ENCODE measurements at regions not wholly inside any gene's neighbourhood (a gene's known extent, or its start where the extent isn't known, plus 50 kb on each side); places are given as distances from the start of the nearest gene placed in this dataset.

DNA sequence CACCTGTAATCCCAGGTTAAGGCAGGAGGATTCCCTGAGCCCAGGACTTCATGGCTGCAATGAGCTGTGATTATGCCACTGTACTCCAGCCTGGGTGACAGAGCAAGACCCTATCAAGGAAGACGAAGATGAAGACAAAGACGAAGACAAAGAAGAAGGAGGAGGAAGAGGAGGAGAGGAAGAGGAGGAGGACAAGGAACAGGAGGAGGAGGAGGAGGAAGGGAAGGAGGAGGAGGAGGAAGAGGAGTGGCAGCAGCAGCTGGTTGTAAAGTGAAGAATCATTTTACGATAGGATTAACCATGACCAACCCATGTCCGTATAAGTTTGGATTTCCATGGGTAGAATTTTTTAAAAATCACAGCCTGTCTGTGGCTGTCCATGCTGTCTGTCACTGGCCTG lies 316.8 kb upstream of the TNRC6C start:
- H3K27ac ChIP-seq (ENCODE audit: extremely low read depth, low read depth, low read length): no peak overlapping the region
- H3K36me3 ChIP-seq (ENCODE audit: control insufficient read depth in 2 of 2, insufficient read depth in 1 of 2, low read length in 2 of 2): no peaks in the 10 kb centered on the region
- no peak overlapping the region for H3K4me3 ChIP-seq (ENCODE audit: low read depth, low read length)
- POLR2A ChIA-PET: no interaction called here
- no peaks in the 10 kb centered on the region for H3K4me1 ChIP-seq (ENCODE audit: control insufficient read depth, insufficient read depth, low read length)
- CTCF ChIA-PET: interaction anchor here (1.0 kb wide), 1 partner anchor 372 kb away, joined by 3 read pairs; no protein-coding TSS in a partner anchor
- no peaks in the 10 kb centered on the region for H3K9me3 ChIP-seq (ENCODE audit: control insufficient read depth, insufficient read depth, low read depth, low read length)
- peak; percentile 70 for TF ChIP-seq ZNF513 (tag by site-specific recombination; IDR thresholded peaks at IDR 0.05)
- TF ChIP-seq ZNF580 (tag by site-specific recombination; IDR thresholded peaks at IDR 0.05): no peak
- no peak for TF ChIP-seq ZNF148 (tag by site-specific recombination; IDR thresholded peaks at IDR 0.05; ENCODE audit: borderline replicate concordance)
- TF ChIP-seq ZNF561 (tag by site-specific recombination; IDR thresholded peaks at IDR 0.05; ENCODE audit: borderline replicate concordance): no peak
- no peak for TF ChIP-seq ZNF335 (tag by site-specific recombination; conservative IDR thresholded peaks at IDR 0.05)
- no peak for TF ChIP-seq ZNF791 (tag by site-specific recombination; IDR thresholded peaks at IDR 0.05)
- no peak for TF ChIP-seq ZNF214 (tag by site-specific recombination; IDR thresholded peaks at IDR 0.05; ENCODE audit: borderline replicate concordance)
- TF ChIP-seq EGR2 (tag by site-specific recombination; IDR thresholded peaks at IDR 0.05; ENCODE audit: low read depth): peak; percentile 51; the same call in 1 of the 2 replicates
- no peak for TF ChIP-seq ZSCAN18 (tag by site-specific recombination; IDR thresholded peaks at IDR 0.05)
- TF ChIP-seq ZNF600 (tag by site-specific recombination; IDR thresholded peaks at IDR 0.05): no peak
- no peak for TF ChIP-seq ZNF530 (tag by site-specific recombination; IDR thresholded peaks at IDR 0.05; ENCODE audit: low read depth)

DNA sequence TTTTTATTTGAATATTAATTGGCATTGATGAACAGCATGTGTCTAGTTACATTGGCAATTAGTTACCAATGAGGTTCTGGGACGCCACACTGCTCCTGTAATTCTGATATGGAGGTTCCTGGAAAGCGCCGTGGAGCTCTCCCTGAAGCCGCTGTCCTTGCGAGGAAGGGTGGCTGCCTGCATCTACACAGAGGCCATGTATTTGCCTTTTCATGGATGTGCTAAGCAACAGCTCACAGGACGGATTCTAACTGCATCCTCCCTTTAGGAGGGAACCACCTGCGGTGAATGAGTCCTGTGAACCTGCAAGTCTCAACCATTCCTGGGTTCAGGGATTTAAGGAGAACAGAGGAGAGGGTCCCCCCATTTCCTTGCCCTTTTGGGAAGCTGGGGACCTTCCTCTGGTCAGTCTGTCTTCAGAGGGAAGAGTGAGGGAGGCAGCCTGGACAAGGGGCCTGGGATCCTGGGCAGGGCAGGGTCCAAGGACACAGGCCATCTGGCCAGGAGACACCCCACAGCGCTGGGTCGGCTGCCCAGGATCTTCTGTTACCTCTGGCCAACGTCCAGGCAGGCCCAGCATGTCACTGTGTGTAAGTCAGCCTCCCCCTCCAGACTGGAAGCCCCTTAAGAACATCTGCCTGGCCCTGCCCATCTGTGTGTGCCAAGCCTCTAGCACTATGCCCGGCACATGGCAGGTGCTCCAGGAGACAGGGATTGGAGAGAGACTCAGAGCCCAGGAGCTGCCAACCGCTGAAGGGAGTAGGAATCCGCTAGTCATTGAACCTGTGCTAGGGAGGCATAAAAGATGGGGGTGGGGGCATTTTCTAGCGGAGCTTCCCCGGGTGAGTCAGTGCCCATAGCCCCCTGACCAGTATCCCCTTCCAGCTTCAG lies 314.1 kb upstream of the TNRC6C start:
- ChIA-PET CTCF (interaction anchor here (0.6 to 1.5 kb wide), 3 partner anchors 17 to 369 kb away, joined by 3 to 6 read pairs (median 4); no protein-coding TSS in a partner anchor), POLR2A (no interaction called here)
- no peaks in the 10 kb centered on the region for H3K9me3 ChIP-seq (ENCODE audit: control insufficient read depth, insufficient read depth, low read depth, low read length)
- H3K27ac ChIP-seq (ENCODE audit: extremely low read depth, low read depth, low read length): no peak overlapping the region
- TF ChIP-seq SCRT2 (tag by site-specific recombination; IDR thresholded peaks at IDR 0.05) (no peak), ZNF558 (tag by site-specific recombination; IDR thresholded peaks at IDR 0.05) (no peak), ZBTB1 (tag by site-specific recombination; IDR thresholded peaks at IDR 0.05) (no peak), ZNF776 (tag by site-specific recombination; IDR thresholded peaks at IDR 0.05; ENCODE audit: borderline replicate concordance) (no peak), ZNF133 (tag by site-specific recombination; IDR thresholded peaks at IDR 0.05) (no peak), ZNF23 (tag by site-specific recombination; IDR thresholded peaks at IDR 0.05; ENCODE audit: borderline replicate concordance) (no peak), ZNF561 (tag by site-specific recombination; IDR thresholded peaks at IDR 0.05; ENCODE audit: borderline replicate concordance) (no peak), ZNF548 (tag by site-specific recombination; IDR thresholded peaks at IDR 0.05) (no peak)
- TF ChIP-seq, protein P1, sequence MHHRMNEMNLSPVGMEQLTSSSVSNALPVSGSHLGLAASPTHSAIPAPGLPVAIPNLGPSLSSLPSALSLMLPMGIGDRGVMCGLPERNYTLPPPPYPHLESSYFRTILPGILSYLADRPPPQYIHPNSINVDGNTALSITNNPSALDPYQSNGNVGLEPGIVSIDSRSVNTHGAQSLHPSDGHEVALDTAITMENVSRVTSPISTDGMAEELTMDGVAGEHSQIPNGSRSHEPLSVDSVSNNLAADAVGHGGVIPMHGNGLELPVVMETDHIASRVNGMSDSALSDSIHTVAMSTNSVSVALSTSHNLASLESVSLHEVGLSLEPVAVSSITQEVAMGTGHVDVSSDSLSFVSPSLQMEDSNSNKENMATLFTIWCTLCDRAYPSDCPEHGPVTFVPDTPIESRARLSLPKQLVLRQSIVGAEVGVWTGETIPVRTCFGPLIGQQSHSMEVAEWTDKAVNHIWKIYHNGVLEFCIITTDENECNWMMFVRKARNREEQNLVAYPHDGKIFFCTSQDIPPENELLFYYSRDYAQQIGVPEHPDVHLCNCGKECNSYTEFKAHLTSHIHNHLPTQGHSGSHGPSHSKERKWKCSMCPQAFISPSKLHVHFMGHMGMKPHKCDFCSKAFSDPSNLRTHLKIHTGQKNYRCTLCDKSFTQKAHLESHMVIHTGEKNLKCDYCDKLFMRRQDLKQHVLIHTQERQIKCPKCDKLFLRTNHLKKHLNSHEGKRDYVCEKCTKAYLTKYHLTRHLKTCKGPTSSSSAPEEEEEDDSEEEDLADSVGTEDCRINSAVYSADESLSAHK (tag by site-specific recombination; IDR thresholded peaks at IDR 0.05): no peak
- TF ChIP-seq, protein P2, sequence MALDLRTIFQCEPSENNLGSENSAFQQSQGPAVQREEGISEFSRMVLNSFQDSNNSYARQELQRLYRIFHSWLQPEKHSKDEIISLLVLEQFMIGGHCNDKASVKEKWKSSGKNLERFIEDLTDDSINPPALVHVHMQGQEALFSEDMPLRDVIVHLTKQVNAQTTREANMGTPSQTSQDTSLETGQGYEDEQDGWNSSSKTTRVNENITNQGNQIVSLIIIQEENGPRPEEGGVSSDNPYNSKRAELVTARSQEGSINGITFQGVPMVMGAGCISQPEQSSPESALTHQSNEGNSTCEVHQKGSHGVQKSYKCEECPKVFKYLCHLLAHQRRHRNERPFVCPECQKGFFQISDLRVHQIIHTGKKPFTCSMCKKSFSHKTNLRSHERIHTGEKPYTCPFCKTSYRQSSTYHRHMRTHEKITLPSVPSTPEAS (tag by site-specific recombination; IDR thresholded peaks at IDR 0.05): no peak
- TF ChIP-seq, protein P3, sequence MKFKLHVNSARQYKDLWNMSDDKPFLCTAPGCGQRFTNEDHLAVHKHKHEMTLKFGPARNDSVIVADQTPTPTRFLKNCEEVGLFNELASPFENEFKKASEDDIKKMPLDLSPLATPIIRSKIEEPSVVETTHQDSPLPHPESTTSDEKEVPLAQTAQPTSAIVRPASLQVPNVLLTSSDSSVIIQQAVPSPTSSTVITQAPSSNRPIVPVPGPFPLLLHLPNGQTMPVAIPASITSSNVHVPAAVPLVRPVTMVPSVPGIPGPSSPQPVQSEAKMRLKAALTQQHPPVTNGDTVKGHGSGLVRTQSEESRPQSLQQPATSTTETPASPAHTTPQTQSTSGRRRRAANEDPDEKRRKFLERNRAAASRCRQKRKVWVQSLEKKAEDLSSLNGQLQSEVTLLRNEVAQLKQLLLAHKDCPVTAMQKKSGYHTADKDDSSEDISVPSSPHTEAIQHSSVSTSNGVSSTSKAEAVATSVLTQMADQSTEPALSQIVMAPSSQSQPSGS (tag by site-specific recombination; IDR thresholded peaks at IDR 0.05; ENCODE audit: low read depth): no peak
- H3K36me3 ChIP-seq (ENCODE audit: control insufficient read depth in 2 of 2, insufficient read depth in 1 of 2, low read length in 2 of 2): no peaks in the 10 kb centered on the region
- H3K4me1 ChIP-seq (ENCODE audit: control insufficient read depth, insufficient read depth, low read length): no peaks in the 10 kb centered on the region
- no peak overlapping the region for H3K4me3 ChIP-seq (ENCODE audit: low read depth, low read length)
